Breast epithelium (tissue), 3 donors: ENCODE measurements at regions not wholly inside any gene's neighbourhood (a gene's known extent, or its start where the extent isn't known, plus 50 kb on each side); places are given as distances from the start of the nearest gene placed in this dataset.

ENCODE experiments used
- CTCF ChIP-seq, 3 donors: fragments of 450-650 bp; IDR thresholded peaks; one replicate each; pipeline ENCODE4 v1.5.1; 2016 to 2017; ENCODE audit warnings: antibody characterized with exemption in 3 of 3, mild to moderate bottlenecking in 3 of 3, moderate library complexity in 3 of 3
- POLR2A ChIP-seq: fragments of 450-650 bp; IDR thresholded peaks from one replicate; pipeline ENCODE4 v1.6.1; 2016; ENCODE audit warnings: antibody characterized with exemption, mild to moderate bottlenecking, moderate library complexity
- POLR2AphosphoS5 ChIP-seq, 3 donors: sonication (generic); formaldehyde crosslinking; IDR thresholded peaks; one replicate each; pipeline ENCODE4 v1.6.1; 2017; ENCODE audit warnings: antibody characterized with exemption in 3 of 3

- TF ChIP-seq CTCF (IDR thresholded peaks at IDR 0.05) (no peak), POLR2A (no peak), POLR2AphosphoS5 (IDR thresholded peaks at IDR 0.05) (no peak)
These were observed 1036.4 kb downstream of the EFNA5 start for GRCh38 chr5:106634375-106634774.
